Neural progenitor cell (in vitro differentiated cells): ENCODE measurements at regions not wholly inside any gene's neighbourhood (a gene's known extent, or its start where the extent isn't known, plus 50 kb on each side); places are given as distances from the start of the nearest gene placed in this dataset.

Experiments
- EZH2 ChIP-seq: fragments of 200-600 bp; sonication (generic); IDR thresholded peaks from 2 replicates; pipeline ENCODE4 v1.6.1; 2017; ENCODE audit warnings: antibody characterized with exemption, mild to moderate bottlenecking, moderate library complexity
- EZH2phosphoT487 ChIP-seq: fragments of 200-600 bp; sonication (generic); IDR thresholded peaks from 2 replicates; pipeline ENCODE4 v1.6.1; 2017; ENCODE audit warnings: antibody characterized with exemption
- TF ChIP-seq, protein P1 (sequence below): fragments of 200-600 bp; sonication (generic); IDR thresholded peaks from 2 replicates; pipeline ENCODE4 v1.5.1; 2017; ENCODE audit warnings: antibody characterized with exemption, mild to moderate bottlenecking

DNA sequence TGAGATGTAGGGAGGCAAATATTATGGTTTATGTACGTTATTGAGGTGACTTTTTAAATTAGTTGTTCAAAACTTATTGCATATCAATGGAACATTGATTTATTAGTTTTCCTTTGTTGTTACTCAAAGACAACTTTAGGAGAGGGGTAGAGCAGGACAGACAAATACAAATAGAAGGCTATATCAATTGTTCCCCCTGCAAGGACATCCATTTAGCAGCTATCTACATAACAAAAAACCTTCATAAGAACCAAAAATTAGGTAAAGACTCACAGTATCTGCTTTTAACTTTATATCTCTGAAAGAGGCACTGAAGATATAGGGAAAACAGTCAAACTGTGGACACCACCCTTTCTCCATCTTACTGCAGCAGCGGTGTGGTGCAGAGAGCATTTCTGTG lies 958.8 kb downstream of the DIPK2A start:
- TF ChIP-seq, protein P1, sequence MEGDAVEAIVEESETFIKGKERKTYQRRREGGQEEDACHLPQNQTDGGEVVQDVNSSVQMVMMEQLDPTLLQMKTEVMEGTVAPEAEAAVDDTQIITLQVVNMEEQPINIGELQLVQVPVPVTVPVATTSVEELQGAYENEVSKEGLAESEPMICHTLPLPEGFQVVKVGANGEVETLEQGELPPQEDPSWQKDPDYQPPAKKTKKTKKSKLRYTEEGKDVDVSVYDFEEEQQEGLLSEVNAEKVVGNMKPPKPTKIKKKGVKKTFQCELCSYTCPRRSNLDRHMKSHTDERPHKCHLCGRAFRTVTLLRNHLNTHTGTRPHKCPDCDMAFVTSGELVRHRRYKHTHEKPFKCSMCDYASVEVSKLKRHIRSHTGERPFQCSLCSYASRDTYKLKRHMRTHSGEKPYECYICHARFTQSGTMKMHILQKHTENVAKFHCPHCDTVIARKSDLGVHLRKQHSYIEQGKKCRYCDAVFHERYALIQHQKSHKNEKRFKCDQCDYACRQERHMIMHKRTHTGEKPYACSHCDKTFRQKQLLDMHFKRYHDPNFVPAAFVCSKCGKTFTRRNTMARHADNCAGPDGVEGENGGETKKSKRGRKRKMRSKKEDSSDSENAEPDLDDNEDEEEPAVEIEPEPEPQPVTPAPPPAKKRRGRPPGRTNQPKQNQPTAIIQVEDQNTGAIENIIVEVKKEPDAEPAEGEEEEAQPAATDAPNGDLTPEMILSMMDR: no peak
- TF ChIP-seq EZH2 (no peak), EZH2phosphoT487 (no peak)
